ENCODE measurements at regions not wholly inside any gene's neighbourhood (a gene's known extent, or its start where the extent isn't known, plus 50 kb on each side); places are given as distances from the start of the nearest gene placed in this dataset.

DNA sequence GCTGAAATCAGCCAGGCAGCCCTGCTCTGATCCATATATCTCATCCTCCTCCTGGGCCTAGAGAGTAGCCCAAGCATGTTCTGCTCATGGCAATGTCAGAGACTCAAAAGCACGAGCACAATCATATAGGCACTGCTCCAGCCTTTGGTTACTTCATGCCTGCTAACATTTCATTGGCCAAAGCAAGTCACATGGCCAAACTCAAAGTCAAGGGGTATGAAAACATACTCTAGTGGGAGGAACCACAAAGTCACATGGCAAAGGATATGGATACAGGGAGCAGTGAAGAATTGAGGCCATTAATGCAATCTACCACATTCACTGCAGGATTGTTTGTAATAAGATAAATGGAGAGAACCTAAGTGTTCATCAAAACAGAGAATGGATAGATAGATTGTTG lies 87.8 kb upstream of the SPATS2L start:
- Histone ChIP-seq H3K9me3 (replicated peaks) (no peaks in the 10 kb centered on the region), H3K27me3 (replicated peaks) (no peaks in the 10 kb centered on the region; the same call in 1 of the 2 replicates)
- no peak for DNase-seq (ENCODE audit: low read depth in 1 of 2, low spot score in 2 of 2)

DNA sequence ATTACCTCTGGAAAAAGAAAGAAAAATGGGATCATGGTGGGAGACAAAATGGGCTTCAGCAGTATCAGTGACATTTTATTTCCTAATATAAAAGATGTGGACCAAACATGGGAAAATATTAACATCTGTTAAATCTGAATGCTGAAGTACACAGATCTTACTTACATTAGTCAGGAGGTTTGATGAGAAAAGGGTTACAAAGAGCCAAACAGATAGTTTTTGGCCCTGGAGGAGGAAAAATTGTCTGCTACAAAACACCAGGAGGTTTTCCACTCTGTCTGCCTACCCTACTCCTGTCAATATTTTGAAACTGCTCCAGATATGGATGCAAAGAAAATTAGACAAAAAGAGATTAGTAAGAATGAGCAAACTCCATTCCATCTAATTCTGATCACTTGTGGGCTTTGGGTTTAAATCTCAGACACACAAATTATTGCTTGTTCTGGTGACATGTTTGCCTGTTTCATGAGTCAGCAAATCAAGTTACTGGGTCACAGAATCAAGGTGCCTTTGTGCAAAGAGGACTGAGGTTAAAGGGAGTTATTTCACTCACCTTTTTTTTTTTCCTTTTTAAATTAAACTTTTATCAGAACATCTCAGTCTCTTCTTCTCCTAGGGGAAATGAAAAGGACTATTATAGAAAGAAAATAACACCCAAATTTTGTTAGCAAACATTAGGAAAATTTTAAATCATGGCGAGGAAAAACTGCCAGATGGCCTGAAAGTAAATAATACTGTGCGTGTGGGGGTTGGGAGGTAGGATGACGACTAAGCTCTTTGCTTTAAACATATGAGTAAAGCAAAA lies 87.0 kb upstream of the SPATS2L start:
- H3K9me3 ChIP-seq (replicated peaks) = no peaks in the 10 kb centered on the region
- H3K4me1 ChIP-seq (replicated peaks) = no peaks in the 10 kb centered on the region
- H3K27ac ChIP-seq = no peak overlapping the region
- DNase-seq (ENCODE audit: low read depth in 1 of 2, low spot score in 2 of 2) = no peak
- no peaks in the 10 kb centered on the region; the same call in 1 of the 2 replicates for H3K27me3 ChIP-seq (replicated peaks)
- H3K4me3 ChIP-seq = no peak overlapping the region
- H3K36me3 ChIP-seq = no peaks in the 10 kb centered on the region

More for the DNA sequence above, 87.8 kb upstream of the SPATS2L start:
- Histone ChIP-seq H3K4me1 (replicated peaks) (no peaks in the 10 kb centered on the region), H3K27ac (no peak overlapping the region), H3K4me3 (no peak overlapping the region), H3K36me3 (no peaks in the 10 kb centered on the region)

DNA sequence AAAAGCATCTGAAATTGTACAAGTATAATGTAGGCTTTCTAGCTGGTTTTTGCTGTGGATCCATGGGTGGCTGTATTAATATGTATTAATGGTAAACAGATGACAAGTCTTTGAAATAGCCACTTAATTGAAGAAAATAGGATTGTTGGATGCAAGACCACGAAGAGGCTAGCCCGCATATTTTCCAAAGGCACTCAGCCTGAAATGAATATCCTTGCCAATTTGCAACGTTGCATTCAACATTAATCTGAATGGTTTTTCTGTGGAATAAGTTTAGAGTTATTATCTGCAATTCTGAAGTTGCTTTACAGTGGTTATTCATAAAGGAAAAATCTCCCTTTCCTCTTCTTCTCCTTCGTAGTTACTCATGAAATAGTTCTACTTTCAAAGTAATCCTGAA lies 86.2 kb upstream of the SPATS2L start:
- Histone ChIP-seq H3K27ac (no peak overlapping the region), H3K36me3 (no peaks in the 10 kb centered on the region), H3K4me3 (no peak overlapping the region), H3K27me3 (replicated peaks) (no peaks in the 10 kb centered on the region; the same call in 1 of the 2 replicates), H3K9me3 (replicated peaks) (no peaks in the 10 kb centered on the region), H3K4me1 (replicated peaks) (no peaks in the 10 kb centered on the region)
- DNase-seq (ENCODE audit: low read depth in 1 of 2, low spot score in 2 of 2) = no peak

DNA sequence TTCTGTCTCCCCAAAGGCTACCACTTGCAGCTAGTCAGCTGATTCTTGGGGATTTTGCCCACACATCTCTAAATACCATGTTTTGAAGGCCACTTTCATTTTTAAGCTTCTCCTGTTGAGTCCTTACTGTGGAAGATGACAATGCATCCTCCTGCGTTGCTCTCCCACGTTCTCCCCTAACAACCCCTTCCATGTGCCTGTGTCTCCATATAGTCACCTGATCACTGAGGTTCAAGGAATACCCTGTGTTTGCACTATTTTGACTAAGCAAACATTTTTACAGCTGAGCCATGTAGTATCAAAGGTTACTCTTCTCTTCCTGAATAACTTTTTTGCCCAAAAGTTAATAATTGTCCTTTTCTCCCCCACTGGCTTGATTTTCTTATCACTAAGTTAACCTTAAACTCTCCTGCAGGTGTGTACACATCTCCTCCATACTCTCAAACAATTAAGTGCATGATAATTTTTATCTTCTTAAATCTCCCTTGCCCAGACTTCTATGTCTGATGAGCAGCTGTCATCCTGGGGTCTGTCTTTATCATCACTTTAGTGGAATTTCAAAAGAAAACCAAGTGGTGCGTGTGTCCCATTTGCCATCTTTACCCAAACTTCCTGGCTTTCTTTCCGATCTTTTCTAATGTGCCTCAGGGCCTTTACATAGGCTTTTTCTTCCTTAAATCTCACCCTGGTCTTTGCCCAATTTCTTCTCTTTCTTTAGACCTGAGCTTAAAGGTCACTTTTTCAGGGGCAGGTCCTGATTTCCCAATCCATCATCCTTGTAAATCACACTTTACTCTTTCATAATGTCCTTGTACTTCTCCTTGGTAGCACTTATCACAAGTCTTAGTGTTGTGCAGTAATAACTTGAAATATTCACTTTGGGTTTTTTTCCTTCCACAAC lies 85.2 kb upstream of the SPATS2L start:
- no peaks in the 10 kb centered on the region for H3K9me3 ChIP-seq (replicated peaks)
- H3K27ac ChIP-seq = no peak overlapping the region
- no peaks in the 10 kb centered on the region; the same call in 1 of the 2 replicates for H3K27me3 ChIP-seq (replicated peaks)
- H3K4me1 ChIP-seq (replicated peaks) = no peaks in the 10 kb centered on the region
- no peak overlapping the region for H3K4me3 ChIP-seq
- H3K36me3 ChIP-seq = no peaks in the 10 kb centered on the region
- no peak for DNase-seq (ENCODE audit: low read depth in 1 of 2, low spot score in 2 of 2)

DNA sequence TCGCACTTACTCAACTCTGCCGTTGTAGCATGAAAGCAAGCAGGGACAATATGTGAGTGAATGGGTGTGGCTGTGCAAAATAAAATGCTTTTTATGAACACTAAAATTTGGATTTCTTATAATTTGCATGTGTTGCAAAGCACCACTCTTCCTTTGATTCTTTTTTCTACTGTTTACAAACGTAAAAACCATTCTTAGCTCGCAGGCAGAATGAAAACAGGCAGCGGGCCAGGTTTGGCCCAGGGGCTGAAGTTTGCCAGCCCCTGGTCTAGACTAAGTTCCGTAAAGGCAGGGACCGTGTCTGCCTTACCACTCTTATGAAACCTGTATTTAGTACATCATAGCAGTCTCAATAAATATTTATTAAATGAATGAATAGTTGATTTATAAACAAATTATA lies 83.7 kb upstream of the SPATS2L start:
- Histone ChIP-seq H3K27ac (no peak overlapping the region), H3K36me3 (no peaks in the 10 kb centered on the region), H3K4me3 (no peak overlapping the region), H3K4me1 (replicated peaks) (no peaks in the 10 kb centered on the region), H3K9me3 (replicated peaks) (no peaks in the 10 kb centered on the region), H3K27me3 (replicated peaks) (no peaks in the 10 kb centered on the region; the same call in 1 of the 2 replicates)
- no peak for DNase-seq (ENCODE audit: low read depth in 1 of 2, low spot score in 2 of 2)

DNA sequence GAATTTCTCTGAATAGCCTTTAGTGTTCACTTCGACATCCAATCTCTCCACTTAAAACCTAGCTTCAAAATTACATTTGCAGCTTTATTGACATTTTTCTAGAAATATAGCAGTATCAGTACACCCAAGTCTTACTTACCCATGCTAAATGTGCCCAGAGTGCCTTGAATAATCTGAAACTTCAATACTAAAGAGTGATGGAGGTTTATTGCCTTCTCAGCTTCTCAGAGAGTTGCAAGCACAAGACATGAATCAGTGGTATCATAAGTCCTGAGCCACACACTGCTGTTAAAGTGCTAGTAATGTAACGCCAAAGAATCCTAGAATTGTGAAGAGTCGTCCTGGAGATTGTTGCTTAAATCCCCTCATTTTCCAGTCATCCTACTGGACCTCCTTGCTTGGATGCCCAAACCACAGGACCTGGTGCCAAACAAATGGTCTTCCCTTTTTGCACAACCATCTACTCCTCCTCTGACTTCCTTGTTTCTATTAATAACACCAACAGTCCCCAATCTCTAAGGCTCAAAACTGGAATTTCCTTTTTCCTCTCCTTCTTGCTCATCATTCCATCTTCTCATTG lies 83.2 kb upstream of the SPATS2L start:
- DNase-seq (ENCODE audit: low read depth in 1 of 2, low spot score in 2 of 2) = no peak
- Histone ChIP-seq H3K27me3 (replicated peaks) (no peaks in the 10 kb centered on the region; the same call in 1 of the 2 replicates), H3K4me1 (replicated peaks) (no peaks in the 10 kb centered on the region), H3K9me3 (replicated peaks) (no peaks in the 10 kb centered on the region), H3K27ac (no peak overlapping the region), H3K4me3 (no peak overlapping the region), H3K36me3 (no peaks in the 10 kb centered on the region)

DNA sequence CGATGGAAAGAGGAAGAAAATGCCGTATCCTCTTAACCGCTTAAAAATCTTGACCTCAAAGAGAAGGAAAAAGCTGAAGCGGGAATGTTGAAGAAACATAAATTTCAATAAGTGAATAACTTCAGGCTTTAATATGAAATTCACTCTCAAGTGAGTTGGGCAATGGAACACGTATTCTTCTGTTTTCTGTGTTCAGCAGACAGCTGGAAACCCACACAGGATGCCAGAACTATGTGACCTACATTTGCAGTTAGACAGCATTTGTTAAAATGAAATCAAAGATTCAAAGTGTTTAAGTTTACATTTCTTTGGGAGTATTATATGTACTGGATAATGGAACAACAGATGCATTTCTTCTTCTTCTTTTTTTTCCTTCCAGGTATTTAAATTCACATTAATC lies 80.5 kb upstream of the SPATS2L start:
- no peaks in the 10 kb centered on the region for H3K36me3 ChIP-seq
- H3K9me3 ChIP-seq (replicated peaks) = no peaks in the 10 kb centered on the region
- H3K27me3 ChIP-seq (replicated peaks) = no peaks in the 10 kb centered on the region; the same call in 1 of the 2 replicates
- DNase-seq (ENCODE audit: low read depth in 1 of 2, low spot score in 2 of 2) = no peak
- H3K4me3 ChIP-seq = no peak overlapping the region
- H3K4me1 ChIP-seq (replicated peaks) = no peaks in the 10 kb centered on the region
- no peak overlapping the region for H3K27ac ChIP-seq

DNA sequence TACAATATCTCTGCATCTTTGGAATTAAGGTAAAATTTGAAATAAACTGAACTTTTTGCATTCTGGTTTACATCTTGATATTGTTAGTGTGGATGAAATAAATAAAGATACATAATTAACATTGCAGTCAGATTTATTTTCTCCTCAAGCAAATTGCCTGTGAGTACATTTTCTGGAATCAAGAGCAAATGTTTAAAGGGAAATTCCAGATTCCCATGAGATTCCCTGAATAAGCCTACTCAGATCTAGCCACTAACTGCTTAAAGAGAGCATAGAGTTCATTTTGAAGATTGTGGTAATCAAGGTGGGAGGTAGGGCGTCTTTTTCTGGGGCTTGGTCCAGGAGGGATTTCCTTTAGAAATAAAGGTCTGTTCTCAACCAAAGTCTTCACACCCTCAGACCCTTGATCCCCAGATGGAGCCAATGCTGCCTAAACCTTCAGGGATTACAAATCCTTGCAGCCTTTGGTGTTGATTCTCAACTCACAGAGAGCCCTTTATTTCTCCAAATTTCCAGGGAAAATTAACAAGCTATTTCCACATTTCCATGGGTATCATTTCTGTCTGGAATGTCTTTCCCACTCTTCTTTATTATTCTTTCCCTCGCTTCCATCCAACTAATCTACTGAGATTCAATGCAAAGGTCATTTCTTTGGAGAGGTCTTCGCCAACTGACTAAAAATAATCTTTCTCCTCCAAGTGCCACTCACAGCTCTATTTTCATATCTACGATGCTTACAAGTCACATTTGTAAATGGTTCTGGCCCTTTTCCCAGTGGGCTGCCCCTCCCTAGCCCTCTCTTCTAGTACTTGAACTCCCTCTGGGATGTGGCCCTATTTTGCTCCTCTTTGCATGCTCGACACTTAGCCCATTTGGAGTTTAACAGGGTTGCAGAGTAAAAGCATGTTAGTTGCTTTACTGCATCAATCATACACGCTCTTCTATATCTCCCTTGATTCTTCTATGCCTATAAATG lies 79.8 kb upstream of the SPATS2L start:
- no peak for DNase-seq (ENCODE audit: low read depth in 1 of 2, low spot score in 2 of 2)
- H3K36me3 ChIP-seq = no peaks in the 10 kb centered on the region
- H3K27me3 ChIP-seq (replicated peaks) = peaks cover 4% of the 10 kb centered on the region
- H3K4me1 ChIP-seq (replicated peaks) = no peaks in the 10 kb centered on the region
- no peak overlapping the region for H3K4me3 ChIP-seq
- no peak overlapping the region for H3K27ac ChIP-seq
- H3K9me3 ChIP-seq (replicated peaks) = no peaks in the 10 kb centered on the region

DNA sequence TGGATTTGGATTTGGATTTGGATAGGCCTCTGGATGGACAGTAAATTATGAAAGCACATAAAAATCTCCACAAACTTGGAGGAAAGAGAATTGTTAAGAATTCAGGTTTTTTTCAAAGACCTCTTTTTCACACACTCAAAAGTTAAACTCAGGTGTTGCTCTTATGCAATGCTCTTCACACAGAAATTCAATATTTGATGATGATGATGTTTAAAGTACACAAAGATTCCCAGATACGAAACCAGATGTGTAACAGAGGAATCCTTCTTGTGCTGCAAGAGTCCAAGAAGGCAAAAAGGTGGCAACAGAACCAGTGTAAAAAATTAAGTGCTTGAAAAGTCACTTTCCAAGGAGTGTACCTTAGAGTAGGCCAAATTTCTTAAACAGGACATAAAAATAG lies 75.8 kb upstream of the SPATS2L start:
- H3K4me3 ChIP-seq = no peak overlapping the region
- no peaks in the 10 kb centered on the region for H3K9me3 ChIP-seq (replicated peaks)
- H3K27ac ChIP-seq = no peak overlapping the region
- H3K27me3 ChIP-seq (replicated peaks) = peaks cover 4% of the 10 kb centered on the region
- H3K4me1 ChIP-seq (replicated peaks) = no peaks in the 10 kb centered on the region
- H3K36me3 ChIP-seq = no peaks in the 10 kb centered on the region
- no peak for DNase-seq (ENCODE audit: low read depth in 1 of 2, low spot score in 2 of 2)

DNA sequence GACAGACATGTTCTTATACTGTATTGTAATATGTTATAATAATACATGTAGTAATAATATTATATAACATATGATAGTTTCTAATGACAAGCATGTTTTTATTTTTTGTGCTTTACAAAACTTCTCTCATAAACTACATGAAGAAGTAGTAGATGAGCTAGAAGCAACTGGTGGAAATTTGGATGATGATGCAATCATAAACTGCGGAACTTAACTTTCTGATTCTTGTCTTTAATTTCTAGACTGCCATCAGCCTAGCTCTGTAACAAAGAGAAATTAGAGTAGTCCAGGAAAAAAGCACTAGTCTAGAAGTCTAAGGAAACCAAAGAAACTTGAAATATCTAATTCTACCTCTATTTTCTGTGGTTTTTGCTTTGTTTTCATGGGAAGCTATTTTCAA lies 71.0 kb upstream of the SPATS2L start:
- Histone ChIP-seq H3K4me3 (no peak overlapping the region), H3K36me3 (no peaks in the 10 kb centered on the region), H3K27ac (no peak overlapping the region), H3K9me3 (replicated peaks) (no peaks in the 10 kb centered on the region), H3K4me1 (replicated peaks) (no peaks in the 10 kb centered on the region), H3K27me3 (replicated peaks) (peaks cover 4% of the 10 kb centered on the region; the same call in 1 of the 2 replicates)
- no peak for DNase-seq (ENCODE audit: low read depth in 1 of 2, low spot score in 2 of 2)

DNA sequence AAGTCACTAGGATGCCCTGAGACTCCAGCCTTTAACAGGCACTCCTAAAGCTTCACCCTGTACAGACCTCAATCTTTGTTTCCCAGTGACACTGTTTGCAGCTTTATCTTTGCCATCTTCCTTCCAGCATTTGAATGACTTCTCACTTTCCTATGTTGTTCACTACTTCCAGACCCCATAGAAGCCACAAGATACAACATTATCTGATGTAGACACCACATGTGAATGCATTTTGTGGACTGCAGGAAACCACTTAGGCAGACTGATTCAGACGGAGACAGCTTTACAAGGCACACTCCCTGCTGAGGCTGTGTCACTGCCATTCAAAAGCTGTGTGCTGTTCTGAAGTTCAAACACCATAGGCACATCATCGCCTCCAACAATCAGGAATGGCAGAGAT lies 67.3 kb upstream of the SPATS2L start:
- DNase-seq (ENCODE audit: low read depth in 1 of 2, low spot score in 2 of 2) = no peak
- Histone ChIP-seq H3K27ac (no peak overlapping the region), H3K27me3 (replicated peaks) (0 out of 2 replicates have a peak, but pooled peaks cover 4% of the 10 kb centered on the region)

DNA sequence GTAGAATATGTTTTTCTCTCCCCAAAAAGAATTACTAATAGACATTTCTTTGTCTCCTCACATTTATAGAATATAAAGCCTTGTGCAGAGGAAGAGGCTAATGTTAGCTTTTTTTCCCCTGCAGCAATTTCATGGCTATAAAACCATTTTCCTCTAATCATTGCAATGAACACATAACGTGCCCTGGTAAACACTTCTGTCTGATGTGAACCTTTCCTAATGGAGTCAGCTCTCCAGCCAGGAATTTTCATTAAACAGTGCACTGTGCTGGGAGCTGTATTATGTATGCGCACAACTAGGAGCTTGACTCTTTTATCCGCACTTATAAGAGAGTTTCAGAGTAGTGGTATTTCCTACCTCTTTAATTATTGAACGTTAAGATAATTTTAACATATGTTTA lies 63.9 kb upstream of the SPATS2L start:
- H3K9me3 ChIP-seq (replicated peaks) = no peaks in the 10 kb centered on the region
- H3K36me3 ChIP-seq = no peaks in the 10 kb centered on the region
- H3K27me3 ChIP-seq (replicated peaks) = 0 out of 2 replicates have a peak, but pooled peaks cover 4% of the 10 kb centered on the region
- H3K27ac ChIP-seq = no peak overlapping the region
- no peaks in the 10 kb centered on the region for H3K4me1 ChIP-seq (replicated peaks)
- no peak overlapping the region for H3K4me3 ChIP-seq
- no peak for DNase-seq (ENCODE audit: low read depth in 1 of 2, low spot score in 2 of 2)

More for the DNA sequence above, 67.3 kb upstream of the SPATS2L start:
- H3K9me3 ChIP-seq (replicated peaks) = no peaks in the 10 kb centered on the region
- no peaks in the 10 kb centered on the region for H3K4me1 ChIP-seq (replicated peaks)
- H3K36me3 ChIP-seq = no peaks in the 10 kb centered on the region
- H3K4me3 ChIP-seq = no peak overlapping the region

DNA sequence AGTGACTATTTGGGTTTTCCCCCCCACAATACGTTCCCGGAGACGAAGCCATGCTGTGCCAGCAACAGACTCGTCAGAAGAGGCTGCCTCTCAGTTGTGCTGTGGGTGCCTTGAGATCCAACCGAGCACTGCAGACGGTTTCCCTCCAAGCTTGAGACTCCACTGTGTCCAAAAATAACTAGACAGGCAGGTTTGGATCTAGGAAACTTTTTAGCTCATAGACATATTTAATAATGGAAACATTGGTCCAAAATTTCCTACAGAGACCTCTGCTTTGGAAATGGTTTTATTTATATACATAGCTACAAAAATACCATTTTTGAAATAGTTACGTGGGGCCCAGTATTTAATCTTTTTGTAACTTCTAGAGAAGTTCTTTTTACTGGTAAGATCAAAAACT lies 63.1 kb upstream of the SPATS2L start:
- Histone ChIP-seq H3K4me3 (no peak overlapping the region), H3K36me3 (no peaks in the 10 kb centered on the region), H3K4me1 (replicated peaks) (no peaks in the 10 kb centered on the region), H3K27me3 (replicated peaks) (0 out of 2 replicates have a peak, but pooled peaks cover 4% of the 10 kb centered on the region), H3K9me3 (replicated peaks) (no peaks in the 10 kb centered on the region), H3K27ac (no peak overlapping the region)
- no peak for DNase-seq (ENCODE audit: low read depth in 1 of 2, low spot score in 2 of 2)
